ENCODE measurements at regions not wholly inside any gene's neighbourhood (a gene's known extent, or its start where the extent isn't known, plus 50 kb on each side); places are given as distances from the start of the nearest gene placed in this dataset.

- no peak for DNase-seq (ENCODE audit: low read depth)
These were observed 81.3 kb downstream of the FOXL3 start for GRCh38 chr7:371119-371778.

- no peak for DNase-seq (ENCODE audit: low read depth)
These were observed 82.0 kb downstream of the FOXL3 start for GRCh38 chr7:371779-372545.

- no peak for DNase-seq (ENCODE audit: low read depth)
These were observed 82.6 kb downstream of the FOXL3 start for GRCh38 chr7:372546-372931.

GRCh38 chr7:372932-373791 lies 83.2 kb downstream of the FOXL3 start:
- no peak for DNase-seq (ENCODE audit: low read depth)

- no peak for DNase-seq (ENCODE audit: low read depth)
These were observed 84.1 kb downstream of the FOXL3 start for GRCh38 chr7:373818-374705.

GRCh38 chr7:374706-375311 lies 84.8 kb downstream of the FOXL3 start:
- no peak for DNase-seq (ENCODE audit: low read depth)

- no peak for DNase-seq (ENCODE audit: low read depth)
These were observed 85.4 kb downstream of the FOXL3 start for GRCh38 chr7:375321-375831.

- no peak for DNase-seq (ENCODE audit: low read depth)
These were observed 85.9 kb downstream of the FOXL3 start for GRCh38 chr7:375901-376305.

GRCh38 chr7:376306-377079 lies 86.5 kb downstream of the FOXL3 start:
- no peak for DNase-seq (ENCODE audit: low read depth)

- DNase-seq (ENCODE audit: low read depth) = no peak
These were observed 87.4 kb downstream of the FOXL3 start for GRCh38 chr7:377080-378040.

- DNase-seq (ENCODE audit: low read depth) = no peak
These were observed 88.1 kb downstream of the FOXL3 start for GRCh38 chr7:378041-378420.

GRCh38 chr7:378551-379455 lies 88.8 kb downstream of the FOXL3 start:
- no peak for DNase-seq (ENCODE audit: low read depth)

- no peak for DNase-seq (ENCODE audit: low read depth)
These were observed 89.6 kb downstream of the FOXL3 start for GRCh38 chr7:379456-380138.

- no peak for DNase-seq (ENCODE audit: low read depth)
These were observed 90.1 kb downstream of the FOXL3 start for GRCh38 chr7:380139-380485.

- no peak for DNase-seq (ENCODE audit: low read depth)
These were observed 90.8 kb downstream of the FOXL3 start for GRCh38 chr7:380711-381210.

GRCh38 chr7:381211-382042 lies 91.5 kb downstream of the FOXL3 start:
- DNase-seq (ENCODE audit: low read depth) = peak; percentile 25

GRCh38 chr7:382043-382400 lies 92.1 kb downstream of the FOXL3 start:
- no peak for DNase-seq (ENCODE audit: low read depth)

All from activated T-cell treated with anti-CD3 and anti-CD28 coated beads for 48 hours (primary cell).